Tibial nerve (tissue), 4 donors: ENCODE measurements at regions not wholly inside any gene's neighbourhood (a gene's known extent, or its start where the extent isn't known, plus 50 kb on each side); places are given as distances from the start of the nearest gene placed in this dataset.

Source experiments
- DNase-seq, 2 donors: peaks; one replicate each; pipeline ENCODE4 v3.0.0-alpha.2; 2019; ENCODE audit warnings: low spot score in 2 of 2
- H3K27ac ChIP-seq, 4 donors: fragments of 200-600 bp; sonication (generic) in 3 of 4; one replicate each; pipeline ENCODE4 v1.5.1; 2017 to 2019; ENCODE audit warnings: mild to moderate bottlenecking in 1 of 4
- H3K27me3 ChIP-seq, 2 donors: fragments of 200-600 bp; sonication (generic) in 1 of 2; one replicate each; pipeline versions ENCODE4 v1.5.1 to v1.6.0; 2017 to 2019
- H3K36me3 ChIP-seq, 3 donors: fragments of 200-600 bp; sonication (generic); one replicate each; pipeline ENCODE4 v1.5.1; 2018 to 2019
- H3K4me1 ChIP-seq, 4 donors: fragments of 200-600 bp; sonication (generic) in 3 of 4; one replicate each; pipeline ENCODE4 v1.5.1; 2017 to 2019
- H3K4me3 ChIP-seq, 4 donors: fragments of 200-600 bp; sonication (generic) in 3 of 4; one replicate each; pipeline ENCODE4 v1.5.1; 2017 to 2019; ENCODE audit warnings: mild to moderate bottlenecking in 1 of 4, moderate library complexity in 1 of 4
- H3K9me3 ChIP-seq, 4 donors: fragments of 200-600 bp; sonication (generic) in 3 of 4; one replicate each; pipeline ENCODE4 v1.5.1; 2017 to 2019
- CTCF ChIP-seq, 5 experiments: fragments of 200-600 bp in 3 of 5; fragments of 450-650 bp in 2 of 5; sonication (generic) in 3 of 5; IDR thresholded peaks; one replicate each; pipeline ENCODE4 v1.5.1; 2016 to 2019; ENCODE audit warnings: antibody characterized with exemption in 5 of 5, mild to moderate bottlenecking in 3 of 5, moderate library complexity in 2 of 5
- EP300 ChIP-seq, 2 donors: sonication (generic); formaldehyde crosslinking; IDR thresholded peaks; one replicate each; pipeline ENCODE4 v1.6.1; 2017; ENCODE audit warnings: antibody characterized with exemption in 2 of 2, mild to moderate bottlenecking in 1 of 2
- POLR2A ChIP-seq, 2 donors: fragments of 450-650 bp; IDR thresholded peaks; one replicate each; pipeline ENCODE4 v1.6.1; 2017; ENCODE audit warnings: antibody characterized with exemption in 2 of 2, mild to moderate bottlenecking in 2 of 2, moderate library complexity in 2 of 2
- WGBS, 2 donors: methylation state at CpG; one replicate each; pipeline ENCODE4 v1.1.5; 2018; 5-methylcytosine and 5-hydroxymethylcytosine counted together

GRCh38 chr5:105133087-105133486 lies 1570.5 kb upstream of the NUDT12 start:
- Histone ChIP-seq H3K4me3 (no peak overlapping the region), H3K27ac (no peak overlapping the region), H3K27me3 (no peaks in the 10 kb centered on the region), H3K9me3 (no peaks in the 10 kb centered on the region), H3K36me3 (no peaks in the 10 kb centered on the region), H3K4me1 (no peaks in the 10 kb centered on the region)
- no peak for DNase-seq
- WGBS, 2 donors = 94 to 97% methylated on average over 3 of the region's 3 CpGs
- TF ChIP-seq EP300 (IDR thresholded peaks at IDR 0.05) (no peak), POLR2A (IDR thresholded peaks at IDR 0.05) (no peak), CTCF (IDR thresholded peaks at IDR 0.05) (no peak)

GRCh38 chr5:105132581-105132980 lies 1570.0 kb upstream of the NUDT12 start:
- Histone ChIP-seq H3K4me1 (no peaks in the 10 kb centered on the region), H3K4me3 (no peak overlapping the region), H3K27me3 (no peaks in the 10 kb centered on the region), H3K9me3 (no peaks in the 10 kb centered on the region), H3K36me3 (no peaks in the 10 kb centered on the region), H3K27ac (no peak overlapping the region)
- TF ChIP-seq EP300 (IDR thresholded peaks at IDR 0.05) = no peak
- TF ChIP-seq CTCF (IDR thresholded peaks at IDR 0.05) = no peak
- no peak for TF ChIP-seq POLR2A (IDR thresholded peaks at IDR 0.05)
- DNase-seq = no peak
- 47 to 48% methylated on average over 1 of the region's 1 CpG for WGBS, 2 donors

DNA sequence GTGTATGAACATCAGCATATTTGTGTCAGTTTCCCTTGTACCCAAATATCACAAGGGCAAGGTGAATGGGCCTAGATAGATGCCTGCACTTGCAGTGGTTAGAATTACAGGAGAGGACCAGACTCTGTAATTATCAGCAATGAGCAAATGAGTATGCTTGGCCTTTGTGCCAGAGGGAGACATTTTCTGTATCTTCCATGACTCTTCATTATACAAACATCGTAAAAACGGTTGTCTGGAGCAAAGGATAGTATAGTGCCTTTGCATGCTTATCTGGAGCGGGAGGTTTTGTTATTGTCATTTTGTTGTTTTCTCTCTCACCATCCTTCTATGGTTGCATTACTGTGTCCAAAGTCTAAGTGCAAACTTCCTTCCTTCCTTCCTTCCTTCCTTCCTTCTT lies 1568.5 kb upstream of the NUDT12 start:
- Histone ChIP-seq H3K4me3 (no peak overlapping the region), H3K36me3 (no peaks in the 10 kb centered on the region), H3K27me3 (no peaks in the 10 kb centered on the region), H3K9me3 (no peaks in the 10 kb centered on the region), H3K27ac (no peak overlapping the region), H3K4me1 (no peaks in the 10 kb centered on the region)
- WGBS, 2 donors = 94 to 97% methylated on average over 3 of the region's 3 CpGs
- DNase-seq = no peak
- TF ChIP-seq POLR2A (IDR thresholded peaks at IDR 0.05) (no peak), CTCF (IDR thresholded peaks at IDR 0.05) (no peak), EP300 (IDR thresholded peaks at IDR 0.05) (no peak)

GRCh38 chr5:105101577-105101976 lies 1539.0 kb upstream of the NUDT12 start:
- no peaks in the 10 kb centered on the region for H3K9me3 ChIP-seq
- H3K27ac ChIP-seq = no peak overlapping the region
- WGBS, 2 donors = 28 to 39% methylated on average over 2 of the region's 2 CpGs
- H3K4me1 ChIP-seq = no peaks in the 10 kb centered on the region
- no peak overlapping the region for H3K4me3 ChIP-seq
- no peaks in the 10 kb centered on the region for H3K36me3 ChIP-seq
- no peak for TF ChIP-seq EP300 (IDR thresholded peaks at IDR 0.05)
- TF ChIP-seq CTCF (IDR thresholded peaks at IDR 0.05) = no peak
- TF ChIP-seq POLR2A (IDR thresholded peaks at IDR 0.05) = no peak
- H3K27me3 ChIP-seq = no peaks in the 10 kb centered on the region
- DNase-seq = no peak

DNA sequence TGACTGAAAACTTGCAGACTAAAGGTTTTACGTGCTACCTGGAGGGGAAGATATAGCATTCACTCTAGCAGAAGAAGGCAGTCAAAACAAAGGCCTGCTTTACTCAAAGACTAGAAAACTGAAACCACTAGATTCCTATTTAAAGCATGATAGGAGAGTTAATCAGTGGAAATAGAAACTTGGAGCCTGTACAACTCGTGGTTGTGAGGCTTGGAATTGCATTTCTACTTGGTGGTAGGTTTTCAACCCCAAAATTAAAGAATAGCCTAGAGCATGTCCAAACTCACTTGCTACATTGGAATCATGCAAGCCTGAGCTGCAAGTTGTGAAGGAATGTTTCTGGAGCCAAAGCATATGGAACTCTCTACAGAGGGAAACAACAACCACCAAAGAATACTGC lies 1526.4 kb upstream of the NUDT12 start:
- peaks cover 0 to 4% (median 1%) of the 10 kb centered on the region in 4 donors for H3K9me3 ChIP-seq
- H3K4me1 ChIP-seq = peaks cover 0 to 5% (median 0%) of the 10 kb centered on the region in 4 donors
- no peak for DNase-seq
- H3K27ac ChIP-seq = no peak overlapping the region
- no peaks in the 10 kb centered on the region for H3K36me3 ChIP-seq
- 57 to 67% methylated on average over 2 of the region's 2 CpGs for WGBS, 2 donors
- no peak overlapping the region for H3K4me3 ChIP-seq
- no peaks in the 10 kb centered on the region for H3K27me3 ChIP-seq
- no peak for TF ChIP-seq CTCF (IDR thresholded peaks at IDR 0.05)
- no peak for TF ChIP-seq POLR2A (IDR thresholded peaks at IDR 0.05)
- no peak for TF ChIP-seq EP300 (IDR thresholded peaks at IDR 0.05)
